OCI-LY7 (cell line): ENCODE measurements at regions not wholly inside any gene's neighbourhood (a gene's known extent, or its start where the extent isn't known, plus 50 kb on each side); places are given as distances from the start of the nearest gene placed in this dataset.

Experiments used
- BruUV-seq: library from RNA; stranded (reverse); fragments of 400-500 nt; replicated peaks from 2 replicates; lab custom pipeline; 2021; lab: Mats Ljungman, UMichigan
- CTCF ChIA-PET: fragments of 300-600 bp; sonication (Branson Sonifier 250); formaldehyde crosslinking; loops from one replicate; lab custom pipeline; 2022; ENCODE audit warnings: antibody characterized with exemption; ENCODE audit not compliant: unreplicated experiment; lab: Charles Lee
- POLR2A ChIA-PET: fragments of 300-600 bp; sonication (Branson Sonifier 250); formaldehyde crosslinking; loops from one replicate; lab custom pipeline; 2022; ENCODE audit warnings: antibody characterized with exemption; lab: Charles Lee
- DNase-seq: peaks from one replicate; pipeline ENCODE4 v3.0.0-alpha.2; 2015; ENCODE audit warnings: low spot score
- H2AFZ ChIP-seq: fragments of 200-600 bp; sonication (generic), shearing (Covaris generic); 2 replicates; pipeline ENCODE4 v1.6.1; 2014; ENCODE audit warnings: mild to moderate bottlenecking, antibody characterized with exemption, low read length, moderate library complexity
- H3K27ac ChIP-seq: fragments of 200-600 bp; sonication (generic); 2 replicates; pipeline ENCODE4 v1.5.1; 2014; ENCODE audit warnings: mixed run types, low read depth, mild to moderate bottlenecking, moderate library complexity, low read length, inconsistent platforms; ENCODE audit not compliant: poor library complexity, severe bottlenecking
- H3K36me3 ChIP-seq: fragments of 200-600 bp; sonication (generic); 2 replicates; pipeline ENCODE4 v1.6.1; 2014; ENCODE audit warnings: mild to moderate bottlenecking, antibody characterized with exemption, low read length, moderate library complexity, mixed read lengths; ENCODE audit not compliant: insufficient read depth
- H3K4me1 ChIP-seq: fragments of 200-600 bp; sonication (generic); 2 replicates; pipeline ENCODE4 v1.5.1; 2014; ENCODE audit warnings: mild to moderate bottlenecking, low read length; ENCODE audit not compliant: insufficient read depth, poor library complexity, severe bottlenecking
- H3K4me2 ChIP-seq: fragments of 200-600 bp; sonication (generic); 2 replicates; pipeline ENCODE4 v1.6.1; 2014; ENCODE audit warnings: mild to moderate bottlenecking, low read length
- H3K4me3 ChIP-seq: fragments of 200-600 bp; sonication (generic); 2 replicates; pipeline ENCODE4 v1.5.1; 2014; ENCODE audit warnings: mild to moderate bottlenecking, low read depth, low read length; ENCODE audit not compliant: poor library complexity, severe bottlenecking
- H3K79me2 ChIP-seq: fragments of 200-600 bp; sonication (generic); 2 replicates; pipeline ENCODE4 v1.6.1; 2016; ENCODE audit warnings: low read depth, mild to moderate bottlenecking, low read length, moderate library complexity, mixed read lengths; ENCODE audit not compliant: insufficient read depth
- H3K9me2 ChIP-seq: fragments of 200-600 bp; sonication (generic); 2 replicates; pipeline ENCODE4 v1.6.1; 2016; ENCODE audit warnings: mild to moderate bottlenecking, low read length, mixed read lengths; ENCODE audit not compliant: insufficient read depth
- H3K9me3 ChIP-seq: fragments of 200-600 bp; sonication (generic); 2 replicates; pipeline ENCODE4 v1.6.1; 2014; ENCODE audit warnings: mild to moderate bottlenecking, mixed run types, low read length, mixed read lengths
- H4K20me1 ChIP-seq: fragments of 200-600 bp; sonication (generic); 2 replicates; pipeline ENCODE4 v1.6.1; 2014; ENCODE audit warnings: mild to moderate bottlenecking, antibody characterized with exemption, low read length, moderate library complexity, mixed read lengths; ENCODE audit not compliant: insufficient read depth
- CTCF ChIP-seq: fragments of 200-600 bp; sonication (generic); conservative IDR thresholded peaks from 2 replicates; pipeline ENCODE4 v1.5.1; 2014; ENCODE audit warnings: mild to moderate bottlenecking, antibody characterized with exemption, low read length, moderate library complexity, mixed read lengths
- EZH2phosphoT487 ChIP-seq: fragments of 200-600 bp; sonication (generic); IDR thresholded peaks from 2 replicates; pipeline ENCODE4 v1.6.1; 2018; ENCODE audit warnings: low read depth, borderline replicate concordance, mild to moderate bottlenecking, mixed run types, antibody characterized with exemption, low read length, moderate library complexity, mixed read lengths
- intact Hi-C: fragments of 100-400 bp; cut with micrococcal nuclease; formaldehyde crosslinking; loops from one replicate; pipeline ENCODE4 v1.10.0; 2022; ENCODE audit not compliant: unreplicated experiment

- no peaks in the 10 kb centered on the region for H3K9me2 ChIP-seq
- no peaks in the 10 kb centered on the region for H4K20me1 ChIP-seq
- H3K36me3 ChIP-seq, result no peaks in the 10 kb centered on the region
- no peak for TF ChIP-seq CTCF
- no peak for TF ChIP-seq EZH2phosphoT487
- H2AFZ ChIP-seq, result no peak overlapping the region
- ChIA-PET POLR2A (no interaction called here), CTCF (no interaction called here)
- no peak overlapping the region for H3K4me3 ChIP-seq
- H3K27ac ChIP-seq, result no peak overlapping the region
- no peak for DNase-seq
- BruUV-seq, result no TSS peak
- intact Hi-C loops, result no loop called here
- H3K4me2 ChIP-seq, result no peak overlapping the region
- H3K4me1 ChIP-seq, result no peaks in the 10 kb centered on the region
- no peaks in the 10 kb centered on the region for H3K79me2 ChIP-seq
- no peaks in the 10 kb centered on the region for H3K9me3 ChIP-seq
These were observed 821.7 kb downstream of the GATA3 start for GRCh38 chr10:8876171-8876570.

GRCh38 chr10:8889538-8889937 is 835.0 kb downstream of the GATA3 start:
- no peaks in the 10 kb centered on the region for H4K20me1 ChIP-seq
- H3K4me3 ChIP-seq, result no peak overlapping the region
- POLR2A ChIA-PET, result no interaction called here
- H3K36me3 ChIP-seq, result no peaks in the 10 kb centered on the region
- H3K4me2 ChIP-seq, result no peak overlapping the region
- H3K9me3 ChIP-seq, result no peaks in the 10 kb centered on the region
- no peaks in the 10 kb centered on the region for H3K4me1 ChIP-seq
- intact Hi-C loops, result no loop called here
- H3K9me2 ChIP-seq, result no peaks in the 10 kb centered on the region
- no peak overlapping the region for H3K27ac ChIP-seq
- CTCF ChIA-PET, result no interaction called here
- TF ChIP-seq EZH2phosphoT487 (no peak), CTCF (no peak)
- BruUV-seq, result no TSS peak
- no peak for DNase-seq
- no peaks in the 10 kb centered on the region for H3K79me2 ChIP-seq
- no peak overlapping the region for H2AFZ ChIP-seq

GRCh38 chr10:8893102-8893501 is 838.6 kb downstream of the GATA3 start:
- Histone ChIP-seq H3K27ac (no peak overlapping the region), H3K4me2 (no peak overlapping the region), H3K4me1 (no peaks in the 10 kb centered on the region), H3K9me2 (no peaks in the 10 kb centered on the region), H3K4me3 (no peak overlapping the region), H3K36me3 (no peaks in the 10 kb centered on the region), H3K9me3 (no peaks in the 10 kb centered on the region), H4K20me1 (no peaks in the 10 kb centered on the region), H3K79me2 (no peaks in the 10 kb centered on the region), H2AFZ (no peak overlapping the region)
- POLR2A ChIA-PET, result interaction anchor here (0.7 kb wide), 1 partner anchor 104 kb away, joined by 3 read pairs; no protein-coding TSS in a partner anchor
- no peak for DNase-seq
- intact Hi-C loops, result no loop called here
- TF ChIP-seq EZH2phosphoT487, result no peak
- no peak for TF ChIP-seq CTCF
- CTCF ChIA-PET, result no interaction called here
- BruUV-seq, result no TSS peak
